ENCODE measurements at regions not wholly inside any gene's neighbourhood (a gene's known extent, or its start where the extent isn't known, plus 50 kb on each side); places are given as distances from the start of the nearest gene placed in this dataset.

GRCh38 chr6:113376847-113377165 lies 480.3 kb upstream of the MARCKS start:
- Mint-ChIP-seq H3K9me3 (no peaks in the 10 kb centered on the region), H3K27me3 (ENCODE audit: insufficient read depth, low read depth, poor library complexity) (peaks cover 2% of the 10 kb centered on the region), H3K4me1 (no peaks in the 10 kb centered on the region; the same call in 2 of the 3 replicates), H3K27ac (no peak overlapping the region), H3K4me3 (no peak overlapping the region), H3K36me3 (ENCODE audit: low read depth) (no peaks in the 10 kb centered on the region)
- no peak overlapping the region for H3K4me3 ChIP-seq
- no peaks in the 10 kb centered on the region for H3K36me3 ChIP-seq (ENCODE audit: insufficient read depth)
- TF ChIP-seq ZNF462 (CRISPR knock-in tag; IDR thresholded peaks at IDR 0.05): no peak
- no peak for TF ChIP-seq ZNF331 (CRISPR knock-in tag; IDR thresholded peaks at IDR 0.05; ENCODE audit: low read depth)
- TF ChIP-seq ETS1 (IDR thresholded peaks at IDR 0.05): no peak
- no peaks in the 10 kb centered on the region for H3K9me2 ChIP-seq (ENCODE audit: insufficient read depth)
- no peak overlapping the region for H3K4me2 ChIP-seq
- H3K27me3 ChIP-seq (ENCODE audit: insufficient read depth): no peaks in the 10 kb centered on the region
- no peaks in the 10 kb centered on the region for H4K20me1 ChIP-seq (replicated peaks; ENCODE audit: insufficient read depth)
- H2AFZ ChIP-seq: no peak overlapping the region
- no peak overlapping the region for H3K27ac ChIP-seq (ENCODE audit: low read depth)
- H3F3A ChIP-seq (replicated peaks; ENCODE audit: low read depth): no peaks in the 10 kb centered on the region
- no peaks in the 10 kb centered on the region for H3K79me2 ChIP-seq (replicated peaks; ENCODE audit: insufficient read depth)
- ATAC-seq (no peak), DNase-seq (ENCODE audit: low spot score) (no peak)
- no peaks in the 10 kb centered on the region for H3K4me1 ChIP-seq (ENCODE audit: insufficient read depth)

- H3K9me3 Mint-ChIP-seq: no peaks in the 10 kb centered on the region
- Histone ChIP-seq H3K27ac (ENCODE audit: low read depth) (no peak overlapping the region), H3K4me3 (no peak overlapping the region), H3K79me2 (replicated peaks; ENCODE audit: insufficient read depth) (no peaks in the 10 kb centered on the region), H3K4me2 (no peak overlapping the region), H3K4me1 (ENCODE audit: insufficient read depth) (no peaks in the 10 kb centered on the region), H2AFZ (no peak overlapping the region), H3K27me3 (ENCODE audit: insufficient read depth) (no peaks in the 10 kb centered on the region), H4K20me1 (replicated peaks; ENCODE audit: insufficient read depth) (no peaks in the 10 kb centered on the region), H3K36me3 (ENCODE audit: insufficient read depth) (no peaks in the 10 kb centered on the region), H3F3A (replicated peaks; ENCODE audit: low read depth) (no peaks in the 10 kb centered on the region), H3K9me2 (ENCODE audit: insufficient read depth) (no peaks in the 10 kb centered on the region)
- peaks cover 2% of the 10 kb centered on the region for H3K27me3 Mint-ChIP-seq (ENCODE audit: insufficient read depth, low read depth, poor library complexity)
- H3K36me3 Mint-ChIP-seq (ENCODE audit: low read depth): no peaks in the 10 kb centered on the region
- H3K4me1 Mint-ChIP-seq: no peaks in the 10 kb centered on the region; the same call in 2 of the 3 replicates
- ATAC-seq (no peak), DNase-seq (ENCODE audit: low spot score) (no peak)
- no peak overlapping the region for H3K27ac Mint-ChIP-seq
- H3K4me3 Mint-ChIP-seq: no peak overlapping the region
- TF ChIP-seq REST (IDR thresholded peaks at IDR 0.05; ENCODE audit: unreplicated experiment) (no peak), STAT1 (IDR thresholded peaks at IDR 0.05; ENCODE audit: unreplicated experiment) (no peak), POLR2AphosphoS5 (IDR thresholded peaks at IDR 0.05; ENCODE audit: low read depth) (no peak), NANOG (IDR thresholded peaks at IDR 0.05; ENCODE audit: borderline replicate concordance) (no peak), ETS1 (IDR thresholded peaks at IDR 0.05) (no peak)
These were observed 479.7 kb upstream of the MARCKS start for GRCh38 chr6:113377362-113377942.
